ENCODE measurements at regions not wholly inside any gene's neighbourhood (a gene's known extent, or its start where the extent isn't known, plus 50 kb on each side); places are given as distances from the start of the nearest gene placed in this dataset.

DNA sequence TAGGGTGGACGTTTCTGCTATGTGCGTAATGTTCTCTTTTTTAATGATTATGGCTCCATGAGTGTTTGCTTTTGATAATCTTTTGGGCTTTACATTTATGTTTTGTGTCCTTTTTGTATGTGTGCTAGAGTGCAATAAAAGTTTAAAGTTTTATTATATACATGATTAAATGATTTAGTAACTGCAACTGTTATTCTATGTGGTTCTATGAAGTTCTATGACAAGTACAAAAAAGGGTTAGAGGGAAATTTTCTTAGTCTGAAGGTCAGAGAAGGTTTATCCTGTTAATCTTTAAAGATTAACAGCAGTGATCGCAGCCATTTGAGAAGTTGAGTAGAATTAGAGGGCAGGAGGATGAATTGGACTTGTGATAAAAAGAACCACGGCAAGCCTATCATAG lies 386.4 kb upstream of the CHRM3 start:
- ATAC-seq (ENCODE audit: insufficient read depth, low read depth) (no peak), DNase-seq (no peak)
- H3K4me1 ChIP-seq (ENCODE audit: insufficient read depth, low read length) = no peaks in the 10 kb centered on the region
- H4K20me1 ChIP-seq (ENCODE audit: insufficient read depth, low read length) = no peaks in the 10 kb centered on the region
- no peak overlapping the region for H3K4me2 ChIP-seq (ENCODE audit: insufficient read depth, low read length)
- no peaks in the 10 kb centered on the region for H3K27me3 ChIP-seq (ENCODE audit: insufficient read depth, low read length, poor library complexity)
- TF ChIP-seq CTCF (IDR thresholded peaks at IDR 0.05; ENCODE audit: borderline replicate concordance, extremely low read depth, low read length, poor library complexity, severe bottlenecking) = no peak
- TF ChIP-seq EZH2 (IDR thresholded peaks at IDR 0.05; ENCODE audit: borderline replicate concordance, low read depth, low read length, severe bottlenecking) = no peak
- H2AFZ ChIP-seq (ENCODE audit: low read depth, low read length) = no peak overlapping the region
- no peak overlapping the region for H3K9ac ChIP-seq (ENCODE audit: low read depth, low read length)
- H3K9me3 ChIP-seq (ENCODE audit: insufficient read depth, low read length, severe bottlenecking) = peaks cover 2% of the 10 kb centered on the region
- H3K4me3 ChIP-seq (ENCODE audit: low read depth in 1 of 2, low read length in 2 of 2) = no peak overlapping the region
- no peaks in the 10 kb centered on the region for H3K79me2 ChIP-seq (ENCODE audit: insufficient read depth, low read length)
- H3K27ac ChIP-seq (ENCODE audit: low read length) = no peak overlapping the region
- H3K36me3 ChIP-seq (ENCODE audit: insufficient read depth, low read length) = no peaks in the 10 kb centered on the region

DNA sequence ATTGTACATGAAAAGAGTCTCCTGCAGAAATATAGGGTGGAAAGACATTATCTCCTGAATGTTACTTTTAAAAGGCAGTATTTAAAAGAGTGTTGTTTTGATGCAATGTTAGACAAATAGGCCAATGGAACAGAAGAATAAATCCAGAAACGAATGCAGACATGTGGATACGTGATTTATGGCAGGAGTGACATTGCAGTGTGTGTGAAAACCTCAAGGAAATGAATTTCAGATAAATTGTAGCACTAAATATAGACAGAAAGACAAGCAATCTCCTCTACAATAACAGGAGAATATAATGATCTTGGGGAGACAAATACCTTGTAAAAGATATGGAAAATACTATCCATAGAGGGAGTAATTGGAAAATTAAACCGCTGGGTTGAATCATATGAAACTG lies 387.8 kb upstream of the CHRM3 start:
- ATAC-seq (ENCODE audit: insufficient read depth, low read depth) (no peak), DNase-seq (no peak)
- H4K20me1 ChIP-seq (ENCODE audit: insufficient read depth, low read length) = no peaks in the 10 kb centered on the region
- H3K79me2 ChIP-seq (ENCODE audit: insufficient read depth, low read length) = no peaks in the 10 kb centered on the region
- no peaks in the 10 kb centered on the region for H3K4me1 ChIP-seq (ENCODE audit: insufficient read depth, low read length)
- H3K9me3 ChIP-seq (ENCODE audit: insufficient read depth, low read length, severe bottlenecking) = peaks cover 2% of the 10 kb centered on the region
- H3K9ac ChIP-seq (ENCODE audit: low read depth, low read length) = no peak overlapping the region
- no peak overlapping the region for H2AFZ ChIP-seq (ENCODE audit: low read depth, low read length)
- H3K27me3 ChIP-seq (ENCODE audit: insufficient read depth, low read length, poor library complexity) = no peaks in the 10 kb centered on the region
- TF ChIP-seq EZH2 (IDR thresholded peaks at IDR 0.05; ENCODE audit: borderline replicate concordance, low read depth, low read length, severe bottlenecking) (no peak), CTCF (IDR thresholded peaks at IDR 0.05; ENCODE audit: borderline replicate concordance, extremely low read depth, low read length, poor library complexity, severe bottlenecking) (no peak)
- no peaks in the 10 kb centered on the region for H3K36me3 ChIP-seq (ENCODE audit: insufficient read depth, low read length)
- H3K4me2 ChIP-seq (ENCODE audit: insufficient read depth, low read length) = no peak overlapping the region
- H3K4me3 ChIP-seq (ENCODE audit: low read depth in 1 of 2, low read length in 2 of 2) = no peak overlapping the region
- no peak overlapping the region for H3K27ac ChIP-seq (ENCODE audit: low read length)

- H4K20me1 ChIP-seq (ENCODE audit: insufficient read depth, low read length) = no peaks in the 10 kb centered on the region
- H2AFZ ChIP-seq (ENCODE audit: low read depth, low read length) = no peak overlapping the region
- DNase-seq = no peak
These were observed 394.4 kb upstream of the CHRM3 start for GRCh38 chr1:238991765-238992495.

More at GRCh38 chr1:238991765-238992495, 394.4 kb upstream of the CHRM3 start:
- H3K79me2 ChIP-seq (ENCODE audit: insufficient read depth, low read length) = no peaks in the 10 kb centered on the region
- H3K9ac ChIP-seq (ENCODE audit: low read depth, low read length) = no peak overlapping the region
- no peak for ATAC-seq (ENCODE audit: insufficient read depth, low read depth)
- no peak overlapping the region for H3K4me2 ChIP-seq (ENCODE audit: insufficient read depth, low read length)
- H3K27ac ChIP-seq (ENCODE audit: low read length) = no peak overlapping the region
- H3K36me3 ChIP-seq (ENCODE audit: insufficient read depth, low read length) = no peaks in the 10 kb centered on the region
- H3K4me3 ChIP-seq (ENCODE audit: low read depth in 1 of 2, low read length in 2 of 2) = no peak overlapping the region
- H3K27me3 ChIP-seq (ENCODE audit: insufficient read depth, low read length, poor library complexity) = no peaks in the 10 kb centered on the region
- TF ChIP-seq EZH2 (IDR thresholded peaks at IDR 0.05; ENCODE audit: borderline replicate concordance, low read depth, low read length, severe bottlenecking) (no peak), CTCF (IDR thresholded peaks at IDR 0.05; ENCODE audit: borderline replicate concordance, extremely low read depth, low read length, poor library complexity, severe bottlenecking) (no peak)
- no peaks in the 10 kb centered on the region for H3K9me3 ChIP-seq (ENCODE audit: insufficient read depth, low read length, severe bottlenecking)
- H3K4me1 ChIP-seq (ENCODE audit: insufficient read depth, low read length) = no peaks in the 10 kb centered on the region

All from DND-41 (cell line).